H1 (cell line): ENCODE measurements at regions not wholly inside any gene's neighbourhood (a gene's known extent, or its start where the extent isn't known, plus 50 kb on each side); places are given as distances from the start of the nearest gene placed in this dataset.

ENCODE experiments used
- CTCF ChIA-PET: fragments of 300-600 bp; sonication (Branson Sonifier 250); formaldehyde crosslinking; loops from one replicate; lab custom pipeline; 2021; ENCODE audit not compliant: partially characterized antibody; lab: Charles Lee
- POLR2A ChIA-PET: fragments of 300-600 bp; sonication (Branson Sonifier 250); formaldehyde crosslinking; loops from one replicate; lab custom pipeline; 2021; ENCODE audit warnings: inconsistent platforms; ENCODE audit not compliant: partially characterized antibody; lab: Charles Lee
- DNase-seq, 2 experiments: peaks; one replicate each; pipeline versions ENCODE4 v3.0.0 to v3.0.0-alpha.2; 2010 to 2022; ENCODE audit warnings: low spot score in 2 of 2, low read depth in 1 of 2, mixed read lengths in 1 of 2
- FAIRE-seq: peaks from 2 replicates; lab custom pipeline; 2011; peaks lifted over from hg19 to GRCh38; lab: Jason Lieb, UNC
- H2AFZ ChIP-seq: 2 replicates; pipeline ENCODE4 v1.8.1; 2012; ENCODE audit warnings: low read length, inconsistent platforms
- H2AK5ac ChIP-seq: 2 replicates; pipeline ENCODE4 v1.6.1; 2013; ENCODE audit warnings: low read depth, low read length
- H2BK120ac ChIP-seq: replicated peaks from 2 replicates; pipeline ENCODE3; 2013; ENCODE audit warnings: low read depth, low read length, inconsistent platforms
- H2BK12ac ChIP-seq: 2 replicates; pipeline ENCODE4 v1.6.1; 2013; ENCODE audit warnings: low read depth, low read length
- H2BK15ac ChIP-seq: 2 replicates; pipeline ENCODE4 v1.6.1; 2013; ENCODE audit warnings: low read length
- H2BK20ac ChIP-seq: 2 replicates; pipeline ENCODE4 v1.6.1; 2013; ENCODE audit warnings: low read length
- H2BK5ac ChIP-seq: 2 replicates; pipeline ENCODE4 v1.6.1; 2013; ENCODE audit warnings: low read depth, low read length
- H3K14ac ChIP-seq: 2 replicates; pipeline ENCODE4 v1.6.1; 2013; ENCODE audit warnings: inconsistent platforms; ENCODE audit not compliant: insufficient read length
- H3K18ac ChIP-seq: 2 replicates; pipeline ENCODE4 v1.6.1; 2013; ENCODE audit warnings: low read length; ENCODE audit errors: extremely low read depth
- H3K23ac ChIP-seq: 2 replicates; pipeline ENCODE4 v1.6.1; 2013; ENCODE audit warnings: inconsistent platforms; ENCODE audit not compliant: insufficient read length
- H3K23me2 ChIP-seq: 2 replicates; pipeline ENCODE4 v1.6.1; 2013; ENCODE audit warnings: low read depth, low read length
- H3K27ac ChIP-seq: 2 replicates; pipeline ENCODE4 v1.6.1; 2011; ENCODE audit warnings: low read depth, low read length, inconsistent platforms
- H3K27me3 ChIP-seq, 4 experiments: replicated peaks in 1 of 4; 1 replicate in 1 of 4; 2 replicates in 3 of 4; pipeline versions ENCODE4 v1.6.1 to v1.8.1; 2011 to 2013; ENCODE audit warnings: low read length in 3 of 4, mild to moderate bottlenecking in 3 of 4, inconsistent platforms in 2 of 4, mixed read lengths in 2 of 4, moderate library complexity in 1 of 4; ENCODE audit not compliant: control insufficient read depth in 3 of 4, insufficient read depth in 3 of 4; ENCODE audit errors: extremely low read depth in 1 of 4
- H3K36me3 ChIP-seq, 4 experiments: 2 replicates each; pipeline versions ENCODE4 v1.6.1 to v1.8.1; 2011 to 2013; ENCODE audit warnings: mild to moderate bottlenecking in 4 of 4, low read length in 3 of 4, moderate library complexity in 2 of 4, control low read depth in 1 of 4, inconsistent platforms in 1 of 4; ENCODE audit not compliant: insufficient read depth in 4 of 4, control insufficient read depth in 2 of 4
- H3K4ac ChIP-seq: replicated peaks from 2 replicates; pipeline ENCODE3; 2013; ENCODE audit warnings: low read length, low read depth, mixed read lengths, inconsistent platforms; ENCODE audit not compliant: insufficient read length
- H3K4me1 ChIP-seq, 4 experiments: replicated peaks in 1 of 4; 1 replicate in 1 of 4; 2 replicates in 3 of 4; pipeline versions ENCODE4 v1.6.1 to v1.8.1; 2011 to 2013; ENCODE audit warnings: low read length in 3 of 4, inconsistent platforms in 2 of 4, mixed read lengths in 1 of 4; ENCODE audit not compliant: insufficient read depth in 4 of 4, control insufficient read depth in 3 of 4
- H3K4me2 ChIP-seq, 2 experiments: 2 replicates each; pipeline versions ENCODE4 v1.6.1 to v1.8.1; 2011 to 2013; ENCODE audit warnings: low read depth in 2 of 2, low read length in 2 of 2, control low read depth in 1 of 2, inconsistent platforms in 1 of 2, mild to moderate bottlenecking in 1 of 2; ENCODE audit not compliant: insufficient read depth in 1 of 2
- H3K4me3 ChIP-seq, 4 experiments: fragments of 200-600, 300-600 bp in 1 of 4; sonication (generic), shearing (Covaris generic), sonication (Bioruptor Twin) in 1 of 4; 2 replicates each; pipeline versions ENCODE4 v1.5.1 to v1.8.1; 2011 to 2016; ENCODE audit warnings: low read length in 4 of 4, low read depth in 3 of 4, control low read depth in 2 of 4, inconsistent platforms in 2 of 4, mild to moderate bottlenecking in 2 of 4, mixed read lengths in 1 of 4, moderate library complexity in 1 of 4; ENCODE audit not compliant: insufficient read depth in 2 of 4; ENCODE audit errors: extremely low read depth in 1 of 4
- H3K56ac ChIP-seq: replicated peaks from 2 replicates; pipeline ENCODE3; 2013; ENCODE audit warnings: low read depth, mild to moderate bottlenecking, mixed read lengths, low read length, inconsistent platforms; ENCODE audit not compliant: insufficient read length
- H3K79me1 ChIP-seq: 2 replicates; pipeline ENCODE4 v1.6.1; 2013; ENCODE audit warnings: low read depth, low read length, control low read depth
- H3K79me2 ChIP-seq, 2 experiments: 2 replicates each; pipeline versions ENCODE4 v1.6.1 to v1.8.1; 2012 to 2013; ENCODE audit warnings: low read length in 2 of 2, mild to moderate bottlenecking in 2 of 2, inconsistent platforms in 1 of 2; ENCODE audit not compliant: insufficient read depth in 2 of 2, control insufficient read depth in 1 of 2
- H3K9ac ChIP-seq, 4 experiments: replicated peaks in 1 of 4; 1 replicate in 1 of 4; 2 replicates in 3 of 4; pipeline versions ENCODE4 v1.6.1 to v1.8.1; 2011 to 2013; ENCODE audit warnings: low read depth in 3 of 4, low read length in 3 of 4, control low read depth in 2 of 4, mild to moderate bottlenecking in 2 of 4, moderate library complexity in 2 of 4, inconsistent platforms in 1 of 4; ENCODE audit errors: extremely low read depth in 1 of 4
- H3K9me3 ChIP-seq, 2 experiments: 2 replicates each; pipeline versions ENCODE4 v1.6.1 to v1.8.1; 2012 to 2013; ENCODE audit warnings: mild to moderate bottlenecking in 2 of 2, moderate library complexity in 2 of 2, control low read depth in 1 of 2, inconsistent platforms in 1 of 2, low read depth in 1 of 2, low read length in 1 of 2, mixed read lengths in 1 of 2; ENCODE audit not compliant: insufficient read depth in 2 of 2
- H4K20me1 ChIP-seq, 2 experiments: replicated peaks in 1 of 2; 2 replicates each; pipeline versions ENCODE3 to v1.8.1; 2011 to 2013; ENCODE audit warnings: inconsistent platforms in 2 of 2, low read length in 2 of 2, mild to moderate bottlenecking in 1 of 2; ENCODE audit not compliant: insufficient read depth in 2 of 2, control insufficient read depth in 1 of 2
- H4K5ac ChIP-seq: 2 replicates; pipeline ENCODE4 v1.6.1; 2013; ENCODE audit warnings: low read length, low read depth, mixed read lengths, inconsistent platforms; ENCODE audit not compliant: insufficient read length
- H4K8ac ChIP-seq: 2 replicates; pipeline ENCODE4 v1.8.0; 2013; ENCODE audit warnings: mild to moderate bottlenecking, moderate library complexity, low read length, inconsistent platforms; ENCODE audit not compliant: insufficient read depth; ENCODE audit errors: extremely low read depth
- H4K91ac ChIP-seq: replicated peaks from 2 replicates; pipeline ENCODE3; 2013; ENCODE audit warnings: low read length, mixed read lengths, inconsistent platforms; ENCODE audit not compliant: insufficient read length
- CEBPB ChIP-seq: IDR thresholded peaks from 2 replicates; pipeline ENCODE4 v1.6.1; 2012; ENCODE audit warnings: low read depth, low read length
- CHD2 ChIP-seq: IDR thresholded peaks from 2 replicates; pipeline ENCODE4 v1.6.1; 2012; ENCODE audit warnings: low read length, improper control_type of control experiment
- CTBP2 ChIP-seq: IDR thresholded peaks from 2 replicates; pipeline ENCODE4 v1.7.0; 2011; ENCODE audit warnings: borderline replicate concordance, mild to moderate bottlenecking, moderate library complexity, mixed read lengths, low read length; ENCODE audit not compliant: insufficient read depth, insufficient read length
- EP300 ChIP-seq, 2 experiments: IDR thresholded peaks; 1 replicate in 1 of 2; 2 replicates in 1 of 2; pipeline ENCODE4 v1.6.1; 2011 to 2012; ENCODE audit warnings: low read depth in 2 of 2, low read length in 2 of 2, mild to moderate bottlenecking in 2 of 2, borderline replicate concordance in 1 of 2, inconsistent platforms in 1 of 2, moderate library complexity in 1 of 2
- GTF2F1 ChIP-seq: IDR thresholded peaks from 2 replicates; pipeline ENCODE4 v1.6.1; 2012; ENCODE audit warnings: low read depth, low read length, improper control_type of control experiment, borderline replicate concordance
- MAX ChIP-seq: IDR thresholded peaks from 2 replicates; pipeline ENCODE4 v1.6.1; 2012; ENCODE audit warnings: inconsistent platforms
- PHF8 ChIP-seq: fragments of 200-600 bp; sonication (generic); conservative IDR thresholded peaks from 2 replicates; pipeline ENCODE4 v1.7.1; 2012; ENCODE audit warnings: low read depth, mild to moderate bottlenecking, inconsistent platforms, low read length, moderate library complexity
- POLR2A ChIP-seq, 2 experiments: IDR thresholded peaks; 1 replicate in 1 of 2; 2 replicates in 1 of 2; pipeline ENCODE4 v1.6.1; 2011; ENCODE audit warnings: low read depth in 2 of 2, low read length in 2 of 2, mild to moderate bottlenecking in 2 of 2; ENCODE audit errors: control extremely low read depth in 1 of 2
- RFX5 ChIP-seq: IDR thresholded peaks from 2 replicates; pipeline ENCODE4 v1.6.1; 2011; ENCODE audit warnings: low read depth, low read length, improper control_type of control experiment, borderline replicate concordance
- RXRA ChIP-seq: IDR thresholded peaks from 2 replicates; pipeline ENCODE4 v1.6.1; 2011; ENCODE audit warnings: low read depth, mild to moderate bottlenecking, low read length, moderate library complexity; ENCODE audit not compliant: insufficient read depth
- SIRT6 ChIP-seq: IDR thresholded peaks from one replicate; pipeline ENCODE4 v1.7.1; 2012; ENCODE audit warnings: low read length, inconsistent platforms
- TAF1 ChIP-seq: IDR thresholded peaks from 2 replicates; pipeline ENCODE4 v1.6.1; 2011; ENCODE audit warnings: mild to moderate bottlenecking, low read depth, low read length
- TBP ChIP-seq: IDR thresholded peaks from 2 replicates; pipeline ENCODE4 v1.6.1; 2011; ENCODE audit warnings: low read depth, low read length, improper control_type of control experiment
- TF ChIP-seq, protein P1 (sequence below), 3 experiments: IDR thresholded peaks; 1 replicate in 2 of 3; 2 replicates in 1 of 3; pipeline versions ENCODE4 v1.5.1 to v1.6.1; 2011; ENCODE audit warnings: low read length in 3 of 3, mild to moderate bottlenecking in 3 of 3, inconsistent platforms in 2 of 3, low read depth in 1 of 3, moderate library complexity in 1 of 3; ENCODE audit not compliant: insufficient read depth in 1 of 3; ENCODE audit errors: control extremely low read depth in 1 of 3

GRCh38 chr6:159520002-159520401 lies 173.0 kb downstream of the SOD2 start:
- DNase-seq, result no peak
- H2BK20ac ChIP-seq, result no peak overlapping the region
- no peak overlapping the region for H2AK5ac ChIP-seq
- H3K23ac ChIP-seq, result no peak overlapping the region
- no peak overlapping the region for H2BK5ac ChIP-seq
- H3K27me3 ChIP-seq, result no peaks in the 10 kb centered on the region
- H3K9ac ChIP-seq, result no peak overlapping the region
- no peak overlapping the region for H3K14ac ChIP-seq
- H3K56ac ChIP-seq, result no peak overlapping the region
- FAIRE-seq, result no peak
- no peak overlapping the region for H3K4ac ChIP-seq
- no peak overlapping the region for H4K5ac ChIP-seq
- H4K20me1 ChIP-seq, result no peaks in the 10 kb centered on the region
- no peak overlapping the region for H3K4me2 ChIP-seq
- CTCF ChIA-PET, result no interaction called here
- no peak overlapping the region for H4K8ac ChIP-seq
- no peaks in the 10 kb centered on the region for H3K4me1 ChIP-seq
- POLR2A ChIA-PET, result no interaction called here
- no peak overlapping the region for H3K4me3 ChIP-seq
- H2BK12ac ChIP-seq, result no peak overlapping the region
- no peaks in the 10 kb centered on the region for H3K23me2 ChIP-seq
- H3K36me3 ChIP-seq, result no peaks in the 10 kb centered on the region
- no peaks in the 10 kb centered on the region for H3K79me2 ChIP-seq
- no peak overlapping the region for H4K91ac ChIP-seq
- H3K18ac ChIP-seq, result no peak overlapping the region
- H2BK120ac ChIP-seq, result no peak overlapping the region
- H2BK15ac ChIP-seq, result no peak overlapping the region
- H3K9me3 ChIP-seq, result peaks cover 49 to 54% of the 10 kb centered on the region in 2 experiments
- no peak overlapping the region for H2AFZ ChIP-seq
- H3K79me1 ChIP-seq, result no peaks in the 10 kb centered on the region
- no peak overlapping the region for H3K27ac ChIP-seq
- no peak for TF ChIP-seq SIRT6
- TF ChIP-seq POLR2A (IDR thresholded peaks at IDR 0.05; ENCODE audit: control extremely low read depth in 1 of 2, low read depth in 2 of 2, low read length in 2 of 2), result no peak
- no peak for TF ChIP-seq TBP
- TF ChIP-seq, protein P1, sequence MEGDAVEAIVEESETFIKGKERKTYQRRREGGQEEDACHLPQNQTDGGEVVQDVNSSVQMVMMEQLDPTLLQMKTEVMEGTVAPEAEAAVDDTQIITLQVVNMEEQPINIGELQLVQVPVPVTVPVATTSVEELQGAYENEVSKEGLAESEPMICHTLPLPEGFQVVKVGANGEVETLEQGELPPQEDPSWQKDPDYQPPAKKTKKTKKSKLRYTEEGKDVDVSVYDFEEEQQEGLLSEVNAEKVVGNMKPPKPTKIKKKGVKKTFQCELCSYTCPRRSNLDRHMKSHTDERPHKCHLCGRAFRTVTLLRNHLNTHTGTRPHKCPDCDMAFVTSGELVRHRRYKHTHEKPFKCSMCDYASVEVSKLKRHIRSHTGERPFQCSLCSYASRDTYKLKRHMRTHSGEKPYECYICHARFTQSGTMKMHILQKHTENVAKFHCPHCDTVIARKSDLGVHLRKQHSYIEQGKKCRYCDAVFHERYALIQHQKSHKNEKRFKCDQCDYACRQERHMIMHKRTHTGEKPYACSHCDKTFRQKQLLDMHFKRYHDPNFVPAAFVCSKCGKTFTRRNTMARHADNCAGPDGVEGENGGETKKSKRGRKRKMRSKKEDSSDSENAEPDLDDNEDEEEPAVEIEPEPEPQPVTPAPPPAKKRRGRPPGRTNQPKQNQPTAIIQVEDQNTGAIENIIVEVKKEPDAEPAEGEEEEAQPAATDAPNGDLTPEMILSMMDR (IDR thresholded peaks at IDR 0.05; ENCODE audit: control extremely low read depth in 1 of 3, insufficient read depth in 1 of 3, low read depth in 1 of 3, low read length in 3 of 3), result no peak
- no peak for TF ChIP-seq RXRA
- no peak for TF ChIP-seq CEBPB
- no peak for TF ChIP-seq PHF8
- no peak for TF ChIP-seq RFX5
- no peak for TF ChIP-seq GTF2F1
- no peak for TF ChIP-seq MAX
- TF ChIP-seq TAF1, result no peak
- TF ChIP-seq CTBP2, result no peak
- no peak for TF ChIP-seq CHD2
- no peak for TF ChIP-seq EP300 (IDR thresholded peaks at IDR 0.05; ENCODE audit: borderline replicate concordance in 1 of 2, low read depth in 2 of 2, low read length in 2 of 2)
